ENCODE measurements at regions not wholly inside any gene's neighbourhood (a gene's known extent, or its start where the extent isn't known, plus 50 kb on each side); places are given as distances from the start of the nearest gene placed in this dataset.

- TF ChIP-seq CTCF (IDR thresholded peaks at IDR 0.05) (no peak), POLR2A (IDR thresholded peaks at IDR 0.05) (no peak)
Measured at GRCh38 chr12:60535363-60535762, 939.5 kb downstream of the SLC16A7 start.
